AG04449 (cell line): ENCODE measurements at regions not wholly inside any gene's neighbourhood (a gene's known extent, or its start where the extent isn't known, plus 50 kb on each side); places are given as distances from the start of the nearest gene placed in this dataset.

Experiments used
- CTCF ChIA-PET: fragments of 350-600 bp; formaldehyde crosslinking; extraction: SDS; loops from one replicate; lab custom pipeline; 2021; ENCODE audit warnings: antibody characterized with exemption; lab: Yijun Ruan, JAX
- POLR2A ChIA-PET: fragments of 400-600, 350-600 bp; formaldehyde crosslinking; extraction: SDS; loops from one replicate; lab custom pipeline; 2020; ENCODE audit warnings: antibody characterized with exemption, inconsistent platforms; lab: Yijun Ruan, JAX
- DNase-seq: peaks from one replicate; pipeline ENCODE4 v3.0.0-alpha.2; 2010; ENCODE audit warnings: low read depth, low spot score
- H3K4me3 ChIP-seq: 2 replicates; pipeline ENCODE4 v1.5.1; 2011; ENCODE audit warnings: low read depth, mild to moderate bottlenecking, control low read depth, low read length
- TF ChIP-seq, protein P1 (sequence below): IDR thresholded peaks from one replicate; pipeline ENCODE4 v1.5.1; 2011; ENCODE audit warnings: mild to moderate bottlenecking, moderate library complexity, low read length, control low read depth, inconsistent platforms; ENCODE audit not compliant: insufficient read depth; ENCODE audit errors: missing control alignments

DNA sequence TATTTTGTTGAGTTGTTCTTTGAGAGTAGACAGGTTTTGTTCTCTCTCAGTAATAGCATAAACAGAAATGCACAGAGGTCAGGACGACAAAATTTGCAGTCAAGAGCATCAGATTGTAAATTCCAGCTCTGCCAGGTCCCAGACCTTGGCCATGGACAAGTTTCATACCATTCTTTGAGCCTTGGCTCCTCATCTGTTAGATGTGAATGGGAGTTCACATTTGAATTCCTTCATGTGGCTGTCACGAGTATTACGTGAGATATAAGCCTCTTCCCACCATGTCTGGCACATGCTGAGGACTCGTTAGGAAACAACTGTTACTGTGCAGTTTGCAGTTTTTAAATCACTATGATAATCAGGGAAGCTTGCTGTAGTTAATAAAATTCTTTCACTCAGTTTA lies 93.2 kb upstream of the KCTD3 start:
- DNase-seq: no peak
- CTCF ChIA-PET: no interaction called here
- H3K4me3 ChIP-seq: no peak overlapping the region
- TF ChIP-seq, protein P1, sequence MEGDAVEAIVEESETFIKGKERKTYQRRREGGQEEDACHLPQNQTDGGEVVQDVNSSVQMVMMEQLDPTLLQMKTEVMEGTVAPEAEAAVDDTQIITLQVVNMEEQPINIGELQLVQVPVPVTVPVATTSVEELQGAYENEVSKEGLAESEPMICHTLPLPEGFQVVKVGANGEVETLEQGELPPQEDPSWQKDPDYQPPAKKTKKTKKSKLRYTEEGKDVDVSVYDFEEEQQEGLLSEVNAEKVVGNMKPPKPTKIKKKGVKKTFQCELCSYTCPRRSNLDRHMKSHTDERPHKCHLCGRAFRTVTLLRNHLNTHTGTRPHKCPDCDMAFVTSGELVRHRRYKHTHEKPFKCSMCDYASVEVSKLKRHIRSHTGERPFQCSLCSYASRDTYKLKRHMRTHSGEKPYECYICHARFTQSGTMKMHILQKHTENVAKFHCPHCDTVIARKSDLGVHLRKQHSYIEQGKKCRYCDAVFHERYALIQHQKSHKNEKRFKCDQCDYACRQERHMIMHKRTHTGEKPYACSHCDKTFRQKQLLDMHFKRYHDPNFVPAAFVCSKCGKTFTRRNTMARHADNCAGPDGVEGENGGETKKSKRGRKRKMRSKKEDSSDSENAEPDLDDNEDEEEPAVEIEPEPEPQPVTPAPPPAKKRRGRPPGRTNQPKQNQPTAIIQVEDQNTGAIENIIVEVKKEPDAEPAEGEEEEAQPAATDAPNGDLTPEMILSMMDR: no peak
- POLR2A ChIA-PET: no interaction called here

DNA sequence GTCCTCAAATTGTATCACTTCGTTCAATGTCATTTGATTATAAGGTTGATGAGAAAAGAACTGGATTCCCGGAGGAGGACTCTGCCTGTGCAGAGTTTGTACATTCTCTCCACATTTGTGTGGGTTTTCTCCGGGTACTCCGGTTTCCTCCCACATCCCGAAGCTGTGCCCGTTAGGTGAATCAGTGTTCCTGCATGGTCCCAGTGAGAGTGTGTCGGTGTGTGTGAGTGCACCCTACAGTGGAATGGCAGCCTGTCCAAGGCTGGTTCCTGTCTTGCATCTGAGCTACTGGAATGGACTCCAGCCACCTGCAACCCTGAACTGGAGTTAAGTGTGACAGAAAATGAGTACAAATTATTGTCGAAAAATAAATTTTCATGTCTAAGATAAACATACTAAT lies 92.2 kb upstream of the KCTD3 start:
- DNase-seq: no peak
- ChIA-PET POLR2A (interaction anchor here (0.8 kb wide), 1 partner anchor 28 kb away, joined by 4 read pairs; no protein-coding TSS in a partner anchor), CTCF (no interaction called here)
- TF ChIP-seq, protein P1: no peak
- no peak overlapping the region for H3K4me3 ChIP-seq

DNA sequence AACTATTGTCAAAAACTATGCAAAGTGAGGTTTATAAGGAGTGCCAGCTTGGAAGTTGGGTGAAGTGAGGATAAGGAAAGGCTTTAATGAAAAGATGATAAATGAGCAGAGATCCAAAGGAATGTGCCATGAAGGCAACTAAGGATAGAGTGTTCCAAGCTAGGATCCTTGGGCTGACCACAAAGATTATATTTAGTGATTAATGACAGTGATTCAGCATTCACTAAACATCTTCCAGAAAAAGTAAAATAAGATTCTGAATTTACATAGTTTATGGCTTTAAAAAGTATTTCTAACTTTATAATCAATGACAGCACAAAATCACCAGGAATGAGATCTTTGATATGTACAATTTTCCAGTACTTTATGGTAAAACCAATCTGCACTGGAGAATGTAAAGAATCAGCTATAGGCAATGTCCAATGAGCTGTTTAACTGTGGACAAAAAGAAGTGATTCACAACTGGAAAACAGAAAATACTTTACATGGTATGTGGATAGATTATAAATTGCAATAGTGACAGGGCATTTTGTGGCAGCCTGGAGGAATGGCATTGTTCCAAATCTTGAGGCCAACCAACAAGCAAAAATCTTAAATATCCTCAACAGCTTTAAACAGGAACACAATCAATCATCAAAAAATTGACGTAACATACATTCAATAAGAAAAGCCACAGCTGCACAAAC lies 91.2 kb upstream of the KCTD3 start:
- CTCF ChIA-PET: interaction anchor here (1.5 kb wide), 1 partner anchor 48 kb away, joined by 4 read pairs; no protein-coding TSS in a partner anchor
- TF ChIP-seq, protein P1: no peak
- no peak overlapping the region for H3K4me3 ChIP-seq
- peak; percentile 77 for DNase-seq
- POLR2A ChIA-PET: interaction anchor here (1.2 to 1.4 kb wide), 3 partner anchors 10 to 91 kb away, joined by 4 to 6 read pairs (median 4); partner anchors contain the start of gene KCTD3

DNA sequence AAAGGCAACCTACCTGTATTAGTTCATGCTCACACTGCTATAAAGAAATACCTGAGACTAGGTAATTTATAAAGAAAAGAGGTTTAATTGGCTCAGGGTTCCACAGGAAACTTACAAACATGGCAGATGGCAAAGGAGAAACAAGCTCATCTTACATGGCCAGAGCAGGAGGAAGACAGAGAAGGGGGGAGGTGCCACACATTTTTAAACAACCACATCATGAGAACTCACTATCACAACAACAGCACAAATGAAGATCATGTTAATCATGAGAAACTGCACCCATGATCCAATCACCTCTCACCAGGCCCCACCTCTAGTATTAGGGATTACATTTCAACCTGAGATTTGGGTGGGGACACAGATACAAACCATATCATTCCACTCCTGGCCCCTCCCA lies 90.6 kb upstream of the KCTD3 start:
- DNase-seq: peak; percentile 26
- TF ChIP-seq, protein P1: no peak
- ChIA-PET POLR2A (interaction anchor here (1.2 to 1.4 kb wide), 3 partner anchors 9 to 90 kb away, joined by 4 to 6 read pairs (median 4); partner anchors contain the start of gene KCTD3), CTCF (interaction anchor here (1.5 kb wide), 1 partner anchor 47 kb away, joined by 4 read pairs; no protein-coding TSS in a partner anchor)
- no peak overlapping the region for H3K4me3 ChIP-seq

DNA sequence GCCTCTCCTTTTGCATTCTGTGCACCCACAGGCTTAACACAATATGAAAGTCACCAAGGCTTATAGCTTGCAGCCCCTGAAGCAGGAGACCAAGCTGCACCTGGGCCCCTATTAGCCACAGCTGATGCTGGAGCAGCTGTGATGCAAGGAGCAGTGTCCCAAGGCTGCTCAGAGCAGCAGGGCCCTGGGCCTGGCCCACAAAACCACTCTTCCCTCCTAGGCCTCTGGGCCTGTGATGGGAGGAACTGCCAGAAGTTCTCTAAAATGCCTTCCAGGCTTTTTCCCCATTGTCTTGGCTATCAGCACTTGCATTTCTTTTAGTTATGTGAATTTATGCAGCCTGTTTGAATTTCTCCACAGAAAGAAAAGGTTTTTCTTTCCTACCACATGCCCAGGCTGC lies 89.5 kb upstream of the KCTD3 start:
- H3K4me3 ChIP-seq: no peak overlapping the region
- CTCF ChIA-PET: interaction anchor here (1.0 kb wide), 1 partner anchor 10 kb away, joined by 4 read pairs; no protein-coding TSS in a partner anchor
- TF ChIP-seq, protein P1: no peak
- POLR2A ChIA-PET: no interaction called here
- no peak for DNase-seq

DNA sequence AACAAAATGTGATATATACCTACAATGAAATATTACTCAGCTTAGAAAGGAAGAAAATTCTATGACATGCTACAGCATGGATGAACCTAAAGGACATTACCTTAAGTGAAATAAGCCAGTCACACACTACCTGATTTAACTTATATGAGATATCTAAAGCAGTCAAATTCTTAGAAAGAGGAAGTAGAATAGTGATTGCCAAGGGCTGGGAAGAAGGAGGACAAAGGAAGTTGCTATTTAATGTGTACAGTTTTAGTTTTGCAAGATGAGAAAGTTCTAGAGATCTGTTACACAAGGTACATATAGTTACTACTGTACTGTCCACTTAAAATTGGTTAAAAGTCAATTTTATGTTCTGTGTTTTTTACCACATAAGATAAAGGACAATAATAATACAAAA lies 87.5 kb upstream of the KCTD3 start:
- TF ChIP-seq, protein P1: no peak
- no peak overlapping the region for H3K4me3 ChIP-seq
- ChIA-PET CTCF (no interaction called here), POLR2A (no interaction called here)
- no peak for DNase-seq
